ENCODE measurements at regions not wholly inside any gene's neighbourhood (a gene's known extent, or its start where the extent isn't known, plus 50 kb on each side); places are given as distances from the start of the nearest gene placed in this dataset.

GRCh38 chr10:107848726-107849360 lies 684.3 kb upstream of the SORCS1 start:
- no peak for DNase-seq (ENCODE audit: low spot score)
- TF ChIP-seq, protein P1, sequence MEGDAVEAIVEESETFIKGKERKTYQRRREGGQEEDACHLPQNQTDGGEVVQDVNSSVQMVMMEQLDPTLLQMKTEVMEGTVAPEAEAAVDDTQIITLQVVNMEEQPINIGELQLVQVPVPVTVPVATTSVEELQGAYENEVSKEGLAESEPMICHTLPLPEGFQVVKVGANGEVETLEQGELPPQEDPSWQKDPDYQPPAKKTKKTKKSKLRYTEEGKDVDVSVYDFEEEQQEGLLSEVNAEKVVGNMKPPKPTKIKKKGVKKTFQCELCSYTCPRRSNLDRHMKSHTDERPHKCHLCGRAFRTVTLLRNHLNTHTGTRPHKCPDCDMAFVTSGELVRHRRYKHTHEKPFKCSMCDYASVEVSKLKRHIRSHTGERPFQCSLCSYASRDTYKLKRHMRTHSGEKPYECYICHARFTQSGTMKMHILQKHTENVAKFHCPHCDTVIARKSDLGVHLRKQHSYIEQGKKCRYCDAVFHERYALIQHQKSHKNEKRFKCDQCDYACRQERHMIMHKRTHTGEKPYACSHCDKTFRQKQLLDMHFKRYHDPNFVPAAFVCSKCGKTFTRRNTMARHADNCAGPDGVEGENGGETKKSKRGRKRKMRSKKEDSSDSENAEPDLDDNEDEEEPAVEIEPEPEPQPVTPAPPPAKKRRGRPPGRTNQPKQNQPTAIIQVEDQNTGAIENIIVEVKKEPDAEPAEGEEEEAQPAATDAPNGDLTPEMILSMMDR (IDR thresholded peaks at IDR 0.05), result no peak
- no peak overlapping the region for H3K4me3 ChIP-seq
- no peak overlapping the region for H3K27ac ChIP-seq

DNA sequence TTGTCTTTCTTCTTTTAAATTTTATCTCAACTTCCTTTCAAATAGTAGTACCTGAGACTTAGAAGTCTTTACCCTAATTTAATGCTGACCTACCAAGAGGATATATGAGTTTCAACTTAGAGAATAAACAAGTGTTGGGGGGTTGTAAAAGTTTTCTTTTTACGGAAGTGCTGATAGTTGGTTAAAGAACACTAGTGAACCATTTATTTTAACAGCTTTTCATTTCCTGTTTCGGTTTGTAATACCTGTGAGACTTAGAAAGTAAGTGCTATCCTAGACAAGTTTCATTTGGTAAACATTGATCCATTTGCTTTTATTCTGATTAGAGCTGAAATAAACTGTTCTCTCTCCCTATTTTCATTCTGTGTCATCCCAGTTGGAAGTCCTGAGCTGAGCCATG lies 683.1 kb upstream of the SORCS1 start:
- TF ChIP-seq, protein P1 (IDR thresholded peaks at IDR 0.05), result no peak
- Histone ChIP-seq H3K27ac (no peak overlapping the region), H3K4me3 (no peak overlapping the region)
- no peak for DNase-seq (ENCODE audit: low spot score)

GRCh38 chr10:107834706-107835105 lies 670.2 kb upstream of the SORCS1 start:
- Histone ChIP-seq H3K27ac (no peak overlapping the region), H3K4me3 (no peak overlapping the region)
- TF ChIP-seq, protein P1 (IDR thresholded peaks at IDR 0.05), result no peak
- DNase-seq (ENCODE audit: low spot score), result no peak

- Histone ChIP-seq H3K27ac (no peak overlapping the region), H3K4me3 (no peak overlapping the region)
- TF ChIP-seq, protein P1 (IDR thresholded peaks at IDR 0.05), result no peak
- DNase-seq (ENCODE audit: low spot score), result no peak
These were observed 667.3 kb upstream of the SORCS1 start for GRCh38 chr10:107831772-107832171.

DNA sequence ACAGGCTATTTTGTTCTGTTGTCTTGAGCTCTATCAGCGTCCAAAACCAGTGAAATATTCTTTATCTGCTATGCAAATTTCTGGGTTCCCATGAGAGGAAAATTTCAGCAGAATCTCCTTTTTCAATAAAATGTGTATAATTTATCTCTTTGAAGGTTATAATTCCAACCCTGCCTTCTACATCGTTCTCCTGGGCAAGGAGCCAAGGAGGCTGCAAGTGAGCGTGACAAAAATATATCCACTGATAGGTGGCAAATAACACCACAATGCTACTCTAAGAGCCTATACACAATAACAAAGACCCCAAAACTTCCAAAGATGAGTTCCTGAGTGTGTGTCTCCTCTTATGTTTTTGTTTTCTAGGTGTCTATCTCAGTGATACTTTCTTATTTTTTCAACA lies 664.7 kb upstream of the SORCS1 start:
- Histone ChIP-seq H3K27ac (no peak overlapping the region), H3K4me3 (no peak overlapping the region)
- TF ChIP-seq, protein P1 (IDR thresholded peaks at IDR 0.05), result no peak
- no peak for DNase-seq (ENCODE audit: low spot score)

- H3K4me3 ChIP-seq, result no peak overlapping the region
- TF ChIP-seq, protein P1 (IDR thresholded peaks at IDR 0.05), result no peak
- DNase-seq (ENCODE audit: low spot score), result no peak
- H3K27ac ChIP-seq, result no peak overlapping the region
These were observed 661.7 kb upstream of the SORCS1 start for GRCh38 chr10:107826171-107826570.

GRCh38 chr10:107814865-107815487 lies 650.5 kb upstream of the SORCS1 start:
- Histone ChIP-seq H3K4me3 (no peak overlapping the region), H3K27ac (no peak overlapping the region)
- TF ChIP-seq, protein P1 (IDR thresholded peaks at IDR 0.05), result no peak
- no peak for DNase-seq (ENCODE audit: low spot score)
